Testis (tissue), 2 donors: ENCODE measurements at regions not wholly inside any gene's neighbourhood (a gene's known extent, or its start where the extent isn't known, plus 50 kb on each side); places are given as distances from the start of the nearest gene placed in this dataset.

ENCODE experiments used
- DNase-seq: peaks from one replicate; pipeline ENCODE4 v3.0.0-alpha.2; 2019
- H3K27ac ChIP-seq, 2 donors: fragments of 200-600 bp; sonication (generic); one replicate each; pipeline ENCODE4 v1.5.1; 2019
- H3K27me3 ChIP-seq: fragments of 200-600 bp; sonication (generic); one replicate; pipeline ENCODE4 v1.5.1; 2019
- H3K36me3 ChIP-seq: fragments of 200-600 bp; sonication (generic); one replicate; pipeline ENCODE4 v1.5.1; 2017; ENCODE audit warnings: low read depth; ENCODE audit errors: missing control alignments
- H3K4me1 ChIP-seq: fragments of 200-600 bp; sonication (generic); one replicate; pipeline ENCODE4 v1.5.1; 2019
- H3K4me3 ChIP-seq, 2 donors: fragments of 200-600 bp; sonication (generic); one replicate each; pipeline ENCODE4 v1.5.1; 2017 to 2019
- H3K9me3 ChIP-seq: fragments of 200-600 bp; sonication (generic); one replicate; pipeline ENCODE4 v1.5.1; 2017
- CTCF ChIP-seq, 3 experiments: fragments of 450-650 bp in 2 of 3; fragments of 200-600 bp in 1 of 3; sonication (generic) in 1 of 3; IDR thresholded peaks; one replicate each; pipeline ENCODE4 v1.5.1; 2016 to 2019; ENCODE audit warnings: antibody characterized with exemption in 3 of 3, mild to moderate bottlenecking in 2 of 3, moderate library complexity in 1 of 3
- POLR2A ChIP-seq: fragments of 450-650 bp; IDR thresholded peaks from one replicate; pipeline ENCODE4 v1.6.1; 2017; ENCODE audit warnings: antibody characterized with exemption, mild to moderate bottlenecking, moderate library complexity
- WGBS, 2 donors: methylation state at CpG; one replicate each; pipeline ENCODE4 v1.1.5; 2018; 5-methylcytosine and 5-hydroxymethylcytosine counted together
- intact Hi-C: fragments of 100-400 bp; cut with DNase I; formaldehyde crosslinking; loops from one replicate; pipeline ENCODE4 v1.15.1; 2023; ENCODE audit warnings: low total_unique reads

GRCh38 chrX:124240422-124240821 is 92.0 kb upstream of the TEX13D start:
- Histone ChIP-seq H3K9me3 (no peaks in the 10 kb centered on the region), H3K27ac (no peak overlapping the region), H3K27me3 (no peaks in the 10 kb centered on the region), H3K4me3 (no peak overlapping the region), H3K36me3 (no peaks in the 10 kb centered on the region), H3K4me1 (no peaks in the 10 kb centered on the region)
- TF ChIP-seq POLR2A (no peak), CTCF (IDR thresholded peaks at IDR 0.05) (no peak)
- DNase-seq, result no peak
- intact Hi-C loops, result no loop called here

GRCh38 chrX:124242131-124242530 is 90.3 kb upstream of the TEX13D start:
- Histone ChIP-seq H3K27ac (no peak overlapping the region), H3K27me3 (no peaks in the 10 kb centered on the region), H3K9me3 (no peaks in the 10 kb centered on the region), H3K4me1 (no peaks in the 10 kb centered on the region), H3K4me3 (no peak overlapping the region), H3K36me3 (no peaks in the 10 kb centered on the region)
- intact Hi-C loops, result no loop called here
- no peak for DNase-seq
- TF ChIP-seq POLR2A (no peak), CTCF (IDR thresholded peaks at IDR 0.05) (no peak)
- WGBS, 2 donors, result 69 to 82% methylated on average over 5 of the region's 5 CpGs

GRCh38 chrX:124249345-124249744 is 83.1 kb upstream of the TEX13D start:
- TF ChIP-seq POLR2A (no peak), CTCF (IDR thresholded peaks at IDR 0.05) (no peak)
- 80 to 87% methylated on average over 1 of the region's 1 CpG for WGBS, 2 donors
- Histone ChIP-seq H3K27ac (no peak overlapping the region), H3K36me3 (no peaks in the 10 kb centered on the region), H3K4me3 (no peak overlapping the region), H3K4me1 (no peaks in the 10 kb centered on the region), H3K27me3 (no peaks in the 10 kb centered on the region), H3K9me3 (no peaks in the 10 kb centered on the region)
- intact Hi-C loops, result no loop called here
- DNase-seq, result no peak

- DNase-seq, result no peak
- H3K27ac ChIP-seq, result no peak overlapping the region
These were observed 81.5 kb upstream of the TEX13D start for GRCh38 chrX:124250835-124251437.

More at GRCh38 chrX:124250835-124251437, 81.5 kb upstream of the TEX13D start:
- intact Hi-C loops, result no loop called here
- no peaks in the 10 kb centered on the region for H3K27me3 ChIP-seq
- no peak for TF ChIP-seq POLR2A
- no peak for TF ChIP-seq CTCF (IDR thresholded peaks at IDR 0.05)
- H3K9me3 ChIP-seq, result no peaks in the 10 kb centered on the region
- H3K4me3 ChIP-seq, result no peak overlapping the region
- no peaks in the 10 kb centered on the region for H3K36me3 ChIP-seq
- H3K4me1 ChIP-seq, result no peaks in the 10 kb centered on the region
